Stimulated activated CD4-positive, alpha-beta T cell treated with anti-CD3 and anti-CD28 coated beads, Interleukin-12 subunit alpha, Interleukin-12 subunit beta, amount 100 ng/mL, for 48 hours (primary cell): ENCODE measurements at regions not wholly inside any gene's neighbourhood (a gene's known extent, or its start where the extent isn't known, plus 50 kb on each side); places are given as distances from the start of the nearest gene placed in this dataset.

Experiments used
- DNase-seq, 3 donors: peaks; one replicate each; pipeline ENCODE4 v3.0.0-alpha.2; 2020; ENCODE audit warnings: low read depth in 2 of 3, low spot score in 1 of 3

DNA sequence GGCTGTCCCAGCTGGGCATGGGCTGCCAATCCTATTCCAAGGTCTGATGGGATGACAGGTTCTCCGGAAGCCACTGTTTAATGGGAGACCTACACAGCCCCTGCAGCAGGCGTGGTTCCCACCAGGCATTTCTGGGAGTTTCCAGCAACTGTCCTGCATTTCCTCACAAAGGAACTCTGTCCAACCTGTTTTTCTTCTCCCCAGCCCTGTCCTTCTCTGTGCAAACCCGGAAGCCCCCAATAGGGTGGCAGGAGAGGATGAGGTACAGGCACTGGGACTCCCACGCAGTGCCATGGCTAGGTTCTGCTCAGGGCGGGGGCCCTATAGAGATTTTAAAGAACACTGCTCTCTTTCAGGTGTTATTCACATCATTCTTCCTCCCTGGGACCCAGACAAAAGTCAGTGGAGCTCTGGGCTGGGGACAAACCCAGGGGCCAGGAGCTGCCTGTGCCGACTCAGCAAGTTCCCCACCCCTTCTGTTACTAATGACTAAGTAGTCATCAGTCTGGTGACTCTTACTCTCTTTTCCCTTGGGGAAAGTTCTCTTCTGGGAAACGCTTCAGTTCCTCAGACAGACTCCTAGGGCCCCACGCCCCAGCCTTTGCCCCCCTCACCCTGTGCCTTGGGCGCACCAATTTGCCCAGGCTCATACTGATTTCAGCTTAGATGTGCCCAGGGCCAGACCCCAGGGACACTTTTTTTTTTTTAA lies 97.7 kb downstream of the CD47 start:
- no peak for DNase-seq

DNA sequence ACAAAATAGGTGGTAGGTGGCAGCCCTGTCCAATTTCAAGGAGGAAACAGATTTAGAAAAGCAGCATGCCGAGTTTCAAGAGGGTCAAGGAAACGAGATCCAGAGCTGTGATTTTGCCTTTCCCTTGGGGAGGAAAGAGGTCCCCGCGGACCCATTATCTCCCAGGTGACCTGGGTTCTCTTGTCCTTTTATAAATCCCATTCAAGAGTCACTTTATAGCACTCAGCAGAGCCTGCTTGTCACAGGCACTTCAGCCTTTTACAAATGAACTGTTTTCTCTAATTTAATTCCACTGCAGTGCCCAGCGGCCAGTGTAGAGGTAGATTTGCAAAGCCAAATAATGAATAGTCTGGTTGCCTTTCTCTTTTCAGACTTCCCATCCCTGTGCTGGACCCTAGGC lies 99.9 kb downstream of the CD47 start:
- DNase-seq, result no peak

- DNase-seq, result no peak
These were observed 100.4 kb downstream of the CD47 start for GRCh38 chr3:107990433-107990832.

DNA sequence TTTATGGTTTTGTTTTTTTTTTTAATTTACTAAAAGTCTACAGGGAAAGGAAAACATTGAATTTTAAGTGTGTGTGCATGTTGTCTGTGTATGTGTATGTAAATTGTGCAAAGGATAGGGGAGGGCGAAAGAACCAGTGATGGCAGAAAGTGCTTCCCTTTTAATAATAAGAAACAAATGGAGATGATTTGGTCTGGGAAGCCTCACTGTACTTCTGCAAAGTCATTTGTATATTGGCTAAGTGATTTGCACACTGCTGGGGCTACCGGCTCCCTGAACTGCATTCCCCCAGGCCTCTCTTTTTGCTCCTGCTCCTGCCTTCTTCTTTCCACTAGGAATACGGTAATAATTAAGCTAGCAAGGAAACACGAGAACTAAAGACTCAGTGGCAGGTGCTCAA lies 101.2 kb downstream of the CD47 start:
- no peak for DNase-seq

DNA sequence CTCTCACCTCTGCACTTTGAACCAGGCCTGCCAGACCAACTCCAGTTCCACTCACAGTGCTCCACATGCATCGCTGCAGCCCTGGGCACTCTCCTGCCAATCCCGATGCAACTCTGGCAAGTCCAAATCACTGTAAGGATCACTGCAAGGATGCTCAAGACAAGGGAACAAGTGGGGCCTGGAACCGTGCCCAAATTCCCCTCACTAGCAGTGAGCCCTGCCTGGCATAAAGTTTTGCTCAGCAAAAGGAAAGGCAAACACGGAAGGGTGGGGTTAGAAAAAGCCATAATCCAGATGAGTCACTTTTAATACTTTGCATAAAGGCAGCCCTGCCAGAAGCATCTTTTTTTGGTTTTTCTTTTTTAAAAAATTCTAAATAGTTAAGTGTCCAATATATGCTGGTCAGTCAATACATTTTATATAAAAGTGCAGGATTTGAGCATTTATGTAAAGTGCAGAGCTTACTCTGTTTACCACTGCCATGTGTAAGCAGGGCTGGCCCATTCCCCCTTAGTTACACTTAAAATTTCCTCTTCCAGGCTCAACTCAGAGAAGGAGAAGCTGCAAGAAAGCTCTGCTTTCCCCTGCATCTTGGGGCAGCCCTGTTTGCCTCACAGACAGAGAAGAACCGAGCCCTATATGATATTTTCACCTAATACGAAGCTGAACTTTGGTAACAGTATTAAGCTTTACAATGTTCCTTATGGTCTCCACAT lies 102.2 kb downstream of the CD47 start:
- no peak for DNase-seq

- DNase-seq, result no peak
These were observed 103.5 kb downstream of the CD47 start for GRCh38 chr3:107987036-107987939.

DNA sequence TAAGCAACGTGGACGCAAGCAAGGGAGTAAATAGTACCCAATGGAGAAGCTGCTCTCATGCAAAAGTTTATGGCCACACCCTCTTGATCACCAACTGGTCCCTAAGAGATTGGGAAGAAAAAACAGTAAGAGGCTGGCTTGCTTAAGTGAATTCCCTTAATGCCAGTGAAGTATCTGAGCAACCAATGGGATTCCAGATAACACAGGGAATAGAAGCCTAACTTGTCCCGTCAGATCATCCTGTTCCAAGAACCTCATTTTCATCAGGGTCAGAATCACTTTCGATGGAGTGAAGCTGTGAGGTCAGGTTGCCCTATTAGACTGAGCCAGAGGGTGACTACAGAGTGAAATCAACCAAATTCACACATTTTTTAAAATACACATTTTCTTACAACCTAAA lies 104.3 kb downstream of the CD47 start:
- no peak for DNase-seq

- peak; percentile 17 to 31 (median 20) for DNase-seq
These were observed 105.3 kb downstream of the CD47 start for GRCh38 chr3:107985496-107985895.

GRCh38 chr3:107983247-107983646 lies 107.6 kb downstream of the CD47 start:
- no peak for DNase-seq

GRCh38 chr3:107982165-107982564 lies 108.7 kb downstream of the CD47 start:
- DNase-seq, result no peak

DNA sequence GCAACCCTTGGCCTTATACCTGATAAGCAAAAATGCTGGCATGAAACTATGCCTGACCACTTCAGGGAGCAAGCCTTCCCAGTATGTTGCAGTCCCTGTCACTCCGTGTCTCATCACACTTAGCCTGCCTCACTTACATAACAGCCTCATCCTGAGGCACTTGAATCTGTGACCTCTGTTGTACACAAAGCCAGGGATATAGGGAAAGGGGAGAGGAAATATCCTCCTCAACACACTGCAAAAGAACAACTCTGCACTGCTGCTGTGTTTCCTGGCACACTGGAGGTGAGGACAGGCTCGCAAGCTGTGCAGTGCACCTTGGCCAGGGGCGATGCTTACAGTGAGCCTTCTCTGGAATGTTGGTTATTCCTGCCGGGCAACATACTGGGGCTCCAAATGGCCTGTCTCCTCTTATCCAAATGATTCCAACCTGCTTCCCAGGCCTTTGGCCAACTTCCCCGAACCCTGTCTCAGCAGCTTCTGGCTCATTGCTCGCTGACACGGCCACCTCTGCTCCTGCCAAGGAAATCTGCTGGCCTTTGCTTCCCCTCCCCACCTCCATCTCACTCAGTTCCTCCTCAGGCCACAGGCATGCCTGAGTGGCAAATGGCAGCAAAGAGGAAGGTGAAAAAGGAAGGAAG lies 109.2 kb downstream of the CD47 start:
- no peak for DNase-seq

DNA sequence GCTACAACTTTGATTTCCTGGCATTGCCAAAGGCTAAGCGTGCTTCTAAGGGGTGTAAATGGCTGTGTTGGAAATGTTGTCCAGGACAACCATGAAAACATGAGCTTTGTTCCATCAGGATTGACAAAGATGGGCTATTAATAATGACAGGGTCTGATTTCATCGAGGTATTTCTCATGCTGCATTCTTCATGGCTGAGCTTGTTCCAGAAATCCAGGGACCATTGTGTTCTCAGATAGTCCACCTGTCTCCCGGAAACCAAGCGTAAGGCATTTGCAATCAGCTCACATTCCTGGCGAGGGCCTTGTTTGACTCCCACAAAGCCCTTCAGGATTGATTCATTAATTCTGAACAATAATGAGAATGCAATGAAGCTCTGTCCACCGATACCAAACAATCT lies 111.3 kb downstream of the CD47 start:
- DNase-seq, result no peak

GRCh38 chr3:107978131-107979055 lies 112.4 kb downstream of the CD47 start:
- DNase-seq, result no peak

DNA sequence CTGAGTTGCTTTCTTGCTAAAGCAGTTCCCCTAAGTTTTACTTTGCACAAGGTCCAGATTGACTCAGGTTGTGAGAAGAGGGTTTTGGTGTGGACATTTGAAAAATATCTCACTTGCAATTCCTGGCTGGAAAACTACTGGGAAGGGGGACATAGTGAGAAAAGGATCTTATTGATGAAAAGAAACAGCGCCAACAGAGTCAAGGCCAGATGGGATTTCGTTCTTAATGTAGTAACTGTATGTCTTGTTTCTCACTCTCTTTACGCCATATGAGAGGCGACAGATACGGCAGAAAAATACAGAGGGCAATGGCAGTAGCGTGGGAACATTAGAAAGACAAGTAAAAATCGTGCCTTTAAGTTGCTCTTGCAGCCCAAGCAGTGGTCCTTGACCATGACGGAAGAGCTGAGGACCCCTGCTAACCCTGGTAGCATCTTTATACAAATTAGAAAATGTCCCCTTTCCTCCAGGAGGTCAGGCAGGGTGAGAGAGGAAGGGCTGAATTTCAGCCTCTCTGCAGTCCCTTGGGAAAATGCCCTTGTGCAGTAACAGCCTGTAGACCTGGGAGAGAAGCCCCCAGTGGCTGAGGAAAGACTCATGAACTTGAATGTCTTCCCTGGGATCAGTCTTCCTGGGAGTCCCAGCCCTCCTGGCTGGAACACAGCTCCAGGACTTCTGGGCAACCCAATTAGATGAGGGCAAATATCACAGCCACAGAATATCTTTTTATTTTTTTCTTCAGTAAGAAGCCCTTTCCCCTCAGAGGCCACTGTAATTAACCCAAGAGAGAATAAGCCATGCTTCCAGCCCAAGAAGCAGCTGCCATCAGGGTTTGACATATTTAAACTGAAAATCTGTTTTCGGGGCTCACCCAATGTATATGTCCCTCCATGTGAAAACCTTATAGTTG lies 113.4 kb downstream of the CD47 start:
- no peak for DNase-seq

DNA sequence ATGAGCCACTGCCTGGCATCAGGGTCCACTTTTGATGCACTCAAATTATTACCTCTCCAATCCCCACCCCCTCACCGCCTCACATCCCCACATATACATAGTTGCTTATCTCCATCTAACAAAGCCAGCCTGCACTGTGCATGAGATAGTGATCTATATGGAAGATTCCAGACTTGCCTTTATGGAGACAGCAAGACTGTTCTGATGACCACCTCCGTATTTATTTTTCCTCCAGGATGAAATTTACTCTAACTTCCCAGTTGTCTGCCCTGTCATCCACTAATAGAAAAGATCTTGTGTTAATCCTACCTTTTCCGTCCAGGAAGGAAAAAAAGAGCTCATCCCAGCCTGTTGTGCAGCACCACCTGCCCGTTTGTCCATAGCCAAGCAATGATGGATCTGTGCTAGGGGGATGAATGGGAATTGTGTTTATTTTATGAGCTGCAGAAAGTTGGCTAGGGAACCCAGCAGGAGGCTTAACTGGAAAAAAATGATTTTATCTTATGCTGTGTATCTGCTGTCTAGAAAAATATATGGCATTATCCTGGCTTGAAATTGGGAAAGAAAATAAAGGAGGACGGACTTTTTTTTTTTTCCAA lies 114.5 kb downstream of the CD47 start:
- DNase-seq, result no peak

GRCh38 chr3:107975529-107976201 lies 115.2 kb downstream of the CD47 start:
- DNase-seq, result no peak

- no peak for DNase-seq
These were observed 116.9 kb downstream of the CD47 start for GRCh38 chr3:107973961-107974360.

GRCh38 chr3:107973152-107973551 lies 117.7 kb downstream of the CD47 start:
- DNase-seq, result no peak
